Upper lobe of left lung (tissue), 4 donors: ENCODE measurements at regions not wholly inside any gene's neighbourhood (a gene's known extent, or its start where the extent isn't known, plus 50 kb on each side); places are given as distances from the start of the nearest gene placed in this dataset.

Experiments
- CTCF ChIP-seq, 6 experiments: fragments of 450-650 bp in 4 of 6; fragments of 200-600 bp in 2 of 6; sonication (generic) in 2 of 6; IDR thresholded peaks; one replicate each; pipeline ENCODE4 v1.5.1; 2016 to 2019; ENCODE audit warnings: antibody characterized with exemption in 6 of 6
- POLR2AphosphoS5 ChIP-seq, 2 donors: sonication (generic); formaldehyde crosslinking; IDR thresholded peaks; one replicate each; pipeline ENCODE4 v1.5.1; 2017; ENCODE audit warnings: antibody characterized with exemption in 2 of 2

GRCh38 chr17:72590882-72591281 is 470.1 kb downstream of the SOX9 start:
- no peak for TF ChIP-seq CTCF (IDR thresholded peaks at IDR 0.05)
- no peak for TF ChIP-seq POLR2AphosphoS5 (IDR thresholded peaks at IDR 0.05)
